Activated CD4-positive, alpha-beta T cell treated with anti-CD3 and anti-CD28 coated beads, Interleukin-2, amount 50 U/mL, for 48 hours (primary cell): ENCODE measurements at regions not wholly inside any gene's neighbourhood (a gene's known extent, or its start where the extent isn't known, plus 50 kb on each side); places are given as distances from the start of the nearest gene placed in this dataset.
"Not testable (repeated sequence)": the region's sequence is repeated elsewhere in the genome, so short reads cannot be mapped to it uniquely, and the experiment has no call there.

Experiments used
- DNase-seq, 2 experiments: peaks; one replicate each; pipeline ENCODE4 v3.0.0-alpha.2; 2020

- no peak for DNase-seq
Observed at GRCh38 chr10:114708084-114708483, 50.0 kb upstream of the ABLIM1 start.

GRCh38 chr10:114708717-114709335, 50.8 kb upstream of the ABLIM1 start:
- DNase-seq, result no peak

GRCh38 chr10:114709984-114710383, 51.9 kb upstream of the ABLIM1 start:
- DNase-seq, result no peak

- no peak for DNase-seq
Observed at GRCh38 chr10:114711176-114711868, 53.2 kb upstream of the ABLIM1 start.

- DNase-seq, result no peak
Observed at GRCh38 chr10:114711869-114712250, 53.8 kb upstream of the ABLIM1 start.

GRCh38 chr10:114713525-114714090, 55.5 kb upstream of the ABLIM1 start:
- no peak for DNase-seq

GRCh38 chr10:114714281-114714741, 56.2 kb upstream of the ABLIM1 start:
- DNase-seq, result no peak

GRCh38 chr10:114715171-114715670, 57.1 kb upstream of the ABLIM1 start:
- DNase-seq, result no peak

- DNase-seq, result no peak
Observed at GRCh38 chr10:114716811-114717404, 58.8 kb upstream of the ABLIM1 start.

- DNase-seq, result not testable (repeated sequence)
Observed at GRCh38 chr10:114717881-114718280, 59.8 kb upstream of the ABLIM1 start.

- no peak for DNase-seq
Observed at GRCh38 chr10:114718374-114718773, 60.3 kb upstream of the ABLIM1 start.

GRCh38 chr10:114719311-114719710, 61.2 kb upstream of the ABLIM1 start:
- no peak for DNase-seq

GRCh38 chr10:114720023-114720422, 61.9 kb upstream of the ABLIM1 start:
- DNase-seq, result not testable (repeated sequence)

GRCh38 chr10:114720685-114721278, 62.7 kb upstream of the ABLIM1 start:
- no peak for DNase-seq

GRCh38 chr10:114722136-114722535, 64.1 kb upstream of the ABLIM1 start:
- not testable (repeated sequence) for DNase-seq

- no peak for DNase-seq
Observed at GRCh38 chr10:114723361-114723760, 65.3 kb upstream of the ABLIM1 start.

- DNase-seq, result no peak
Observed at GRCh38 chr10:114723991-114724715, 66.1 kb upstream of the ABLIM1 start.

GRCh38 chr10:114724716-114725106, 66.6 kb upstream of the ABLIM1 start:
- no peak for DNase-seq

- no peak for DNase-seq
Observed at GRCh38 chr10:114726820-114727271, 68.8 kb upstream of the ABLIM1 start.

- no peak for DNase-seq
Observed at GRCh38 chr10:114728325-114728724, 70.2 kb upstream of the ABLIM1 start.

GRCh38 chr10:114729103-114729659, 71.1 kb upstream of the ABLIM1 start:
- no peak for DNase-seq

- DNase-seq, result no peak
Observed at GRCh38 chr10:114730291-114730690, 72.2 kb upstream of the ABLIM1 start.
